T-cell (primary cell): ENCODE measurements at regions not wholly inside any gene's neighbourhood (a gene's known extent, or its start where the extent isn't known, plus 50 kb on each side); places are given as distances from the start of the nearest gene placed in this dataset.

Experiments
- ATAC-seq, 4 experiments: fragments of 200-7000 bp in 3 of 4; fragments of 150-1000 bp in 1 of 4; cut with Tn5 transposase; replicated peaks in 1 of 4; 1 replicate in 3 of 4; 2 replicates in 1 of 4; pipeline ENCODE4 v1.10.0; 2021; ENCODE audit warnings: moderate library complexity in 3 of 4, mild to moderate bottlenecking in 2 of 4, moderate number of reproducible peaks in 1 of 4
- CTCF ChIA-PET, 2 donors: fragments of 300-600 bp; sonication (Branson Sonifier 250); formaldehyde crosslinking; loops; one replicate each; lab custom pipeline; 2022; ENCODE audit warnings: antibody characterized with exemption in 2 of 2; lab: Charles Lee
- POLR2A ChIA-PET, 2 donors: fragments of 300-600 bp; sonication (Branson Sonifier 250); formaldehyde crosslinking; loops; one replicate each; lab custom pipeline; 2022; ENCODE audit warnings: antibody characterized with exemption in 2 of 2; lab: Charles Lee
- DNase-seq, 35 experiments: peaks; one replicate each; pipeline versions ENCODE4 v3.0.0 to v3.0.0-alpha.2; 2013 to 2023
- H3K27ac ChIP-seq: one replicate; pipeline ENCODE4 v1.5.1; 2013; ENCODE audit warnings: low read length
- H3K27me3 ChIP-seq, 2 experiments: replicated peaks in 1 of 2; 1 replicate in 1 of 2; 2 replicates in 1 of 2; pipeline versions ENCODE4 v1.6.1 to v1.7.0; 2013; ENCODE audit warnings: low read length in 1 of 2, mixed read lengths in 1 of 2; ENCODE audit not compliant: control insufficient read depth in 2 of 2, insufficient read depth in 2 of 2; ENCODE audit errors: extremely low read depth in 1 of 2
- H3K36me3 ChIP-seq, 2 donors: 1 replicate in 1 of 2; 2 replicates in 1 of 2; pipeline versions ENCODE4 v1.6.1 to v1.7.0; 2013; ENCODE audit warnings: low read length in 1 of 2; ENCODE audit not compliant: control insufficient read depth in 2 of 2, insufficient read depth in 1 of 2; ENCODE audit errors: extremely low read depth in 1 of 2
- H3K4me1 ChIP-seq, 2 experiments: 1 replicate in 1 of 2; 2 replicates in 1 of 2; pipeline versions ENCODE4 v1.6.1 to v1.7.0; 2013; ENCODE audit warnings: low read length in 2 of 2, mixed read lengths in 1 of 2; ENCODE audit not compliant: insufficient read depth in 2 of 2, control insufficient read depth in 1 of 2; ENCODE audit errors: extremely low read depth in 1 of 2
- H3K4me3 ChIP-seq, 2 donors: 1 replicate in 1 of 2; 2 replicates in 1 of 2; pipeline versions ENCODE4 v1.5.1 to v1.7.0; 2013; ENCODE audit warnings: mild to moderate bottlenecking in 2 of 2, low read length in 1 of 2, moderate library complexity in 1 of 2; ENCODE audit not compliant: control insufficient read depth in 1 of 2; ENCODE audit errors: extremely low read depth in 1 of 2
- H3K9me3 ChIP-seq: 2 replicates; pipeline ENCODE4 v1.7.0; 2013
- H3K27ac Mint-ChIP-seq, 2 donors: one replicate each; pipeline ENCODE4 v1.8.0; 2020 to 2021; ENCODE audit warnings: mild to moderate bottlenecking in 2 of 2, mixed read lengths in 2 of 2
- H3K27me3 Mint-ChIP-seq, 2 donors: one replicate each; pipeline ENCODE4 v1.8.0; 2021 to 2022; ENCODE audit warnings: mixed read lengths in 2 of 2
- H3K36me3 Mint-ChIP-seq: one replicate; pipeline ENCODE4 v1.8.0; 2021; ENCODE audit warnings: mixed read lengths
- H3K4me1 Mint-ChIP-seq, 3 donors: one replicate each; pipeline ENCODE4 v1.8.0; 2020 to 2022; ENCODE audit warnings: mixed read lengths in 3 of 3, mild to moderate bottlenecking in 1 of 3
- H3K4me3 Mint-ChIP-seq, 3 donors: one replicate each; pipeline ENCODE4 v1.8.0; 2020 to 2022; ENCODE audit warnings: mild to moderate bottlenecking in 3 of 3, mixed read lengths in 3 of 3, moderate library complexity in 3 of 3
- H3K9me3 Mint-ChIP-seq, 3 donors: one replicate each; pipeline ENCODE4 v1.8.0; 2020 to 2022; ENCODE audit warnings: mixed read lengths in 3 of 3
- WGBS: methylation state at CpG from one replicate; pipeline ENCODE4 v1.1.5; 2013; ENCODE audit warnings: missing lambda C conversion rate; ENCODE audit not compliant: insufficient coverage; 5-methylcytosine and 5-hydroxymethylcytosine counted together

- H3K27me3 Mint-ChIP-seq, result peaks cover 6 to 15% of the 10 kb centered on the region in 2 donors
- ATAC-seq, result no peak
- WGBS, result no CpG with 5 or more reads among the region's 3 CpGs
- no peaks in the 10 kb centered on the region for H3K36me3 ChIP-seq
- H3K27me3 ChIP-seq, result peaks cover 0 to 8% of the 10 kb centered on the region in 2 experiments
- H3K27ac Mint-ChIP-seq, result no peak overlapping the region
- peaks cover 0 to 15% (median 0%) of the 10 kb centered on the region in 3 donors for H3K9me3 Mint-ChIP-seq
- no peak overlapping the region for H3K4me3 Mint-ChIP-seq
- no peaks in the 10 kb centered on the region for H3K4me1 Mint-ChIP-seq
- H3K9me3 ChIP-seq, result no peaks in the 10 kb centered on the region
- no peak overlapping the region for H3K27ac ChIP-seq
- CTCF ChIA-PET, result no interaction called here
- POLR2A ChIA-PET, result no interaction called here
- H3K4me1 ChIP-seq, result no peaks in the 10 kb centered on the region
- no peak for DNase-seq
- H3K4me3 ChIP-seq, result no peak overlapping the region
- H3K36me3 Mint-ChIP-seq, result no peaks in the 10 kb centered on the region
Observed at GRCh38 chr16:54584121-54584520, 297.5 kb upstream of the IRX3 start.

- H3K9me3 ChIP-seq, result no peaks in the 10 kb centered on the region
- ChIA-PET CTCF (no interaction called here), POLR2A (no interaction called here)
- DNase-seq (no peak), ATAC-seq (no peak)
- peaks cover 8 to 16% of the 10 kb centered on the region in 2 donors for H3K27me3 Mint-ChIP-seq
- H3K36me3 ChIP-seq, result no peaks in the 10 kb centered on the region
- no peak overlapping the region for H3K27ac ChIP-seq
- peaks cover 0 to 12% of the 10 kb centered on the region in 2 experiments for H3K27me3 ChIP-seq
- peaks cover 0 to 5% (median 0%) of the 10 kb centered on the region in 3 donors for H3K9me3 Mint-ChIP-seq
- no peaks in the 10 kb centered on the region for H3K4me1 Mint-ChIP-seq
- 73% methylated on average over 10 of the region's 11 CpGs for WGBS
- H3K36me3 Mint-ChIP-seq, result no peaks in the 10 kb centered on the region
- H3K4me1 ChIP-seq, result no peaks in the 10 kb centered on the region
- no peak overlapping the region for H3K4me3 ChIP-seq
- no peak overlapping the region for H3K27ac Mint-ChIP-seq
- no peak overlapping the region for H3K4me3 Mint-ChIP-seq
Observed at GRCh38 chr16:54582631-54583250, 296.2 kb upstream of the IRX3 start.

- WGBS, result no CpG with 5 or more reads among the region's 2 CpGs
- Mint-ChIP-seq H3K36me3 (no peaks in the 10 kb centered on the region), H3K27ac (no peak overlapping the region), H3K27me3 (peaks cover 23 to 32% of the 10 kb centered on the region in 2 donors), H3K4me1 (no peaks in the 10 kb centered on the region), H3K9me3 (no peaks in the 10 kb centered on the region), H3K4me3 (no peak overlapping the region)
- Histone ChIP-seq H3K27ac (no peak overlapping the region), H3K9me3 (no peaks in the 10 kb centered on the region), H3K4me1 (no peaks in the 10 kb centered on the region), H3K36me3 (no peaks in the 10 kb centered on the region), H3K4me3 (no peak overlapping the region), H3K27me3 (peaks cover 8 to 14% of the 10 kb centered on the region in 2 experiments)
- ATAC-seq, result no peak
- DNase-seq, result no peak
- ChIA-PET CTCF (no interaction called here), POLR2A (no interaction called here)
Observed at GRCh38 chr16:54579106-54579728, 292.6 kb upstream of the IRX3 start.

- POLR2A ChIA-PET, result no interaction called here
- Mint-ChIP-seq H3K36me3 (no peaks in the 10 kb centered on the region), H3K4me3 (no peak overlapping the region), H3K27ac (no peak overlapping the region), H3K27me3 (peaks cover 23 to 32% of the 10 kb centered on the region in 2 donors), H3K4me1 (no peaks in the 10 kb centered on the region), H3K9me3 (no peaks in the 10 kb centered on the region)
- ATAC-seq (no peak), DNase-seq (no peak)
- Histone ChIP-seq H3K4me3 (no peak overlapping the region), H3K27ac (no peak overlapping the region), H3K4me1 (no peaks in the 10 kb centered on the region), H3K9me3 (no peaks in the 10 kb centered on the region), H3K27me3 (peaks cover 8 to 13% of the 10 kb centered on the region in 2 experiments), H3K36me3 (no peaks in the 10 kb centered on the region)
- CTCF ChIA-PET, result no interaction called here
- WGBS, result 22% methylated on average over 15 of the region's 15 CpGs
Observed at GRCh38 chr16:54577651-54578128, 291.1 kb upstream of the IRX3 start.

GRCh38 chr16:54576785-54577184, 290.2 kb upstream of the IRX3 start:
- Histone ChIP-seq H3K27me3 (peaks cover 8 to 12% of the 10 kb centered on the region in 2 experiments), H3K9me3 (no peaks in the 10 kb centered on the region), H3K4me3 (no peak overlapping the region), H3K27ac (no peak overlapping the region), H3K36me3 (no peaks in the 10 kb centered on the region), H3K4me1 (no peaks in the 10 kb centered on the region)
- no CpG with 5 or more reads among the region's 4 CpGs for WGBS
- POLR2A ChIA-PET, result no interaction called here
- Mint-ChIP-seq H3K27ac (no peak overlapping the region), H3K4me3 (no peak overlapping the region), H3K27me3 (peaks cover 23 to 32% of the 10 kb centered on the region in 2 donors), H3K4me1 (no peaks in the 10 kb centered on the region), H3K9me3 (no peaks in the 10 kb centered on the region), H3K36me3 (no peaks in the 10 kb centered on the region)
- ATAC-seq (no peak), DNase-seq (no peak)
- CTCF ChIA-PET, result no interaction called here

- Histone ChIP-seq H3K4me1 (no peaks in the 10 kb centered on the region), H3K9me3 (no peaks in the 10 kb centered on the region), H3K36me3 (no peaks in the 10 kb centered on the region), H3K4me3 (no peak overlapping the region), H3K27ac (no peak overlapping the region), H3K27me3 (no peaks in the 10 kb centered on the region)
- H3K27ac Mint-ChIP-seq, result no peak overlapping the region
- H3K9me3 Mint-ChIP-seq, result no peaks in the 10 kb centered on the region
- DNase-seq, result no peak
- H3K4me1 Mint-ChIP-seq, result no peaks in the 10 kb centered on the region
- no peaks in the 10 kb centered on the region for H3K36me3 Mint-ChIP-seq
- no peaks in the 10 kb centered on the region for H3K27me3 Mint-ChIP-seq
- ChIA-PET POLR2A (no interaction called here), CTCF (no interaction called here)
- no peak overlapping the region for H3K4me3 Mint-ChIP-seq
- 81% methylated on average over 5 of the region's 9 CpGs for WGBS
- no peak for ATAC-seq
Observed at GRCh38 chr16:54568906-54569807, 282.6 kb upstream of the IRX3 start.
